ENCODE measurements at regions not wholly inside any gene's neighbourhood (a gene's known extent, or its start where the extent isn't known, plus 50 kb on each side); places are given as distances from the start of the nearest gene placed in this dataset.

DNA sequence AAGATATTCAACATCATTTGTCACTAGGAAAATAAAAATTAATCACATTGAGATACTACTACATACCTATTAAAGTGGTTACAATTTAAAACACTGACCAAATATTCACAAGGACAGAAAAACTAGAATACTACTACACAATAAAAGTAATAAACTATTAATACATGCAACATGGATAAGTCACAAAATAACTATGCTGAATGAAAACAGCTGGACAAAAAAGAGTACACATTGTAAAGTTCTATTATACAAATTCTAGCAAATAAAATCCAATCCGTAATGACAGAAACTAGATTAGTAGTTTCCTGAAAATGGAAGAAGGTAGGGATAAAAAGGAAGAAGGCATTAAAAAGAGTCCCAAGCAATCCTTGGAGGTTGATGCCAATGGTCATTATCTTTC, 348.7 kb upstream of the PTBP2 start:
- H3K4me2 ChIP-seq (ENCODE audit: insufficient read depth, low read length) = no peak overlapping the region
- H3K27ac ChIP-seq (ENCODE audit: low read depth, low read length) = no peak overlapping the region
- peaks cover 16% of the 10 kb centered on the region for H3K4me1 ChIP-seq (ENCODE audit: insufficient read depth, low read length)
- H3K79me2 ChIP-seq (ENCODE audit: insufficient read depth, low read length) = no peaks in the 10 kb centered on the region
- no peaks in the 10 kb centered on the region for H3K27me3 ChIP-seq (ENCODE audit: insufficient read depth, low read length)
- H2AFZ ChIP-seq (ENCODE audit: low read length) = no peak overlapping the region
- TF ChIP-seq, protein P1, sequence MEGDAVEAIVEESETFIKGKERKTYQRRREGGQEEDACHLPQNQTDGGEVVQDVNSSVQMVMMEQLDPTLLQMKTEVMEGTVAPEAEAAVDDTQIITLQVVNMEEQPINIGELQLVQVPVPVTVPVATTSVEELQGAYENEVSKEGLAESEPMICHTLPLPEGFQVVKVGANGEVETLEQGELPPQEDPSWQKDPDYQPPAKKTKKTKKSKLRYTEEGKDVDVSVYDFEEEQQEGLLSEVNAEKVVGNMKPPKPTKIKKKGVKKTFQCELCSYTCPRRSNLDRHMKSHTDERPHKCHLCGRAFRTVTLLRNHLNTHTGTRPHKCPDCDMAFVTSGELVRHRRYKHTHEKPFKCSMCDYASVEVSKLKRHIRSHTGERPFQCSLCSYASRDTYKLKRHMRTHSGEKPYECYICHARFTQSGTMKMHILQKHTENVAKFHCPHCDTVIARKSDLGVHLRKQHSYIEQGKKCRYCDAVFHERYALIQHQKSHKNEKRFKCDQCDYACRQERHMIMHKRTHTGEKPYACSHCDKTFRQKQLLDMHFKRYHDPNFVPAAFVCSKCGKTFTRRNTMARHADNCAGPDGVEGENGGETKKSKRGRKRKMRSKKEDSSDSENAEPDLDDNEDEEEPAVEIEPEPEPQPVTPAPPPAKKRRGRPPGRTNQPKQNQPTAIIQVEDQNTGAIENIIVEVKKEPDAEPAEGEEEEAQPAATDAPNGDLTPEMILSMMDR (IDR thresholded peaks at IDR 0.05; ENCODE audit: extremely low read depth, low read depth, low read length) = no peak
- H3K9me3 ChIP-seq (ENCODE audit: low read depth, low read length) = no peaks in the 10 kb centered on the region
- no peak for DNase-seq (ENCODE audit: insufficient read length, low spot score, missing footprints)
- H3K4me3 ChIP-seq (ENCODE audit: insufficient read depth, low read length) = no peak overlapping the region
- H3K36me3 ChIP-seq (ENCODE audit: insufficient read depth, low read length) = no peaks in the 10 kb centered on the region
- H4K20me1 ChIP-seq (ENCODE audit: insufficient read depth, low read length) = no peaks in the 10 kb centered on the region

DNA sequence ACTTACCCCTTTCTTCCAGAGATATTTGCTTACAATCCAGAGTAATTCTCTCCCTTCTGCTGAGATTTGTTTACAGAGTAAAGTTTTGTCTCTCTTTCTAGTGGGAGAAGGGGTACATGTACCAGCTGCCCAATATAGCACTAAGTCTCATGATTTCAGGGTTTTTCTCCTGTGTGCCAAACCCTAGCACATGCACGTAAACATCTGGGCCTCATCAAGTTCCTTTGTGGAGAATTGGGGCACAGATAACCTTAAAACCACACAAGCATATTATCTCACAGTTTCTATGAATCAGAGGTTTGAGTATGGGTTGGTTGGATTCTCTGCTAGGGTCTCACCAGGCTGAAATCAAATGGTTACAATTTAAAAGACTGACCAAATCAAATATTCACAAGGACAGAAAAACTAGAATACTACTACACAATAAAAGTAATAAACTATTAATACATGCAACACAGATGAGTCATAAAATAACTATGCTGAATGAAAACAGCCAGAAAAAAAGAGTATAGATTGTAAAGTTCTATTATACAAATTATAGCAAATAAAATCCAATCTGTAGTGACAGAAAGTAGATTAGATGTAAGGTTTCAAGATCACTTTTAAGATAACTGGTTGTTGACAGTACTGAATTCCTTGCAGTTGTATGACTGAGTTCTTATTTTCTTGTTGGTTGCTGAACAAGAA, 347.4 kb upstream of the PTBP2 start:
- TF ChIP-seq, protein P1 (IDR thresholded peaks at IDR 0.05; ENCODE audit: extremely low read depth, low read depth, low read length) = no peak
- no peaks in the 10 kb centered on the region for H4K20me1 ChIP-seq (ENCODE audit: insufficient read depth, low read length)
- no peak overlapping the region for H3K27ac ChIP-seq (ENCODE audit: low read depth, low read length)
- H3K36me3 ChIP-seq (ENCODE audit: insufficient read depth, low read length) = no peaks in the 10 kb centered on the region
- no peak for DNase-seq (ENCODE audit: insufficient read length, low spot score, missing footprints)
- H3K4me1 ChIP-seq (ENCODE audit: insufficient read depth, low read length) = peaks cover 16% of the 10 kb centered on the region
- no peaks in the 10 kb centered on the region for H3K79me2 ChIP-seq (ENCODE audit: insufficient read depth, low read length)
- H2AFZ ChIP-seq (ENCODE audit: low read length) = peak overlapping the region; percentile 44
- H3K4me3 ChIP-seq (ENCODE audit: insufficient read depth, low read length) = no peak overlapping the region
- no peaks in the 10 kb centered on the region for H3K27me3 ChIP-seq (ENCODE audit: insufficient read depth, low read length)
- H3K9me3 ChIP-seq (ENCODE audit: low read depth, low read length) = no peaks in the 10 kb centered on the region
- no peak overlapping the region for H3K4me2 ChIP-seq (ENCODE audit: insufficient read depth, low read length)

DNA sequence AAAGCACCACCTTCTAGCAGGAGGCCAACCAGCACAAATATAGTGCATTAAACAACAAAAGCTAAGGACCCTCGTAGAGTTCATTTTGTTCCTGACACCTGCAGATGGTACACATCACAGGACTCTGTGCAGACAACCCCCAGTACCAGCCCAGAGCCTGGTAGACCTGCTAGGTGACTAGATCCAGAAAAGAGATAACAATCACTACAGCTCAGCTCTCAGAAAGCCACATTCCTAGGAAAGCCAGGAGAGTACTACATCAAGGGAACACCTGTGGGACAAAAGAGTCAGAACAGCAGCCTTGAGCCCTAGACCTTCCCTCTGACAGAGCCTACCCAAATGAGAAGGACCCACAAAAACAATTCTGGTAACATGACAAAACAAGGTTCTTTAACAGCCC, 344.7 kb upstream of the PTBP2 start:
- no peaks in the 10 kb centered on the region for H4K20me1 ChIP-seq (ENCODE audit: insufficient read depth, low read length)
- no peak overlapping the region for H2AFZ ChIP-seq (ENCODE audit: low read length)
- DNase-seq (ENCODE audit: insufficient read length, low spot score, missing footprints) = no peak
- H3K36me3 ChIP-seq (ENCODE audit: insufficient read depth, low read length) = no peaks in the 10 kb centered on the region
- H3K27ac ChIP-seq (ENCODE audit: low read depth, low read length) = no peak overlapping the region
- no peak overlapping the region for H3K4me2 ChIP-seq (ENCODE audit: insufficient read depth, low read length)
- H3K27me3 ChIP-seq (ENCODE audit: insufficient read depth, low read length) = no peaks in the 10 kb centered on the region
- no peaks in the 10 kb centered on the region for H3K9me3 ChIP-seq (ENCODE audit: low read depth, low read length)
- no peaks in the 10 kb centered on the region for H3K79me2 ChIP-seq (ENCODE audit: insufficient read depth, low read length)
- H3K4me3 ChIP-seq (ENCODE audit: insufficient read depth, low read length) = no peak overlapping the region
- TF ChIP-seq, protein P1 (IDR thresholded peaks at IDR 0.05; ENCODE audit: extremely low read depth, low read depth, low read length) = no peak
- peaks cover 8% of the 10 kb centered on the region for H3K4me1 ChIP-seq (ENCODE audit: insufficient read depth, low read length)

DNA sequence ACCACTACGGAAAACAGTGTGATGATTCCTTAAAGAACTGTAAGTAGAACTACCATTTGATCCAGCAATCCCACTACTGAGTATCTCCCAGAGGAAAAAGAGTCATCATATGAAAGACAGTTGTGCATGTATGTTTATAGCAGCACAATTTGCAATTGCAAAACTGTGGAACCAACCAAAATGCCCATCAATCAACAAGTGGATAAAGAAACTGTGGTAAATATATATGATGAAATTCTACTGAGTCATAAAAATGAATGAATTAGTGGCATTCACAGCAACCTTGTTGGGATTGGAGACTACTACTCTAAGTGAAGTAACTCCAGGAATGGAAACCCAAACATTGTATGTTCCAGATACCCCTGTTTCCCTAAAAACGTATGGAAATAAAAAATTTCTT, 337.0 kb upstream of the PTBP2 start:
- no peaks in the 10 kb centered on the region for H3K9me3 ChIP-seq (ENCODE audit: low read depth, low read length)
- DNase-seq (ENCODE audit: insufficient read length, low spot score, missing footprints) = no peak
- H3K4me3 ChIP-seq (ENCODE audit: insufficient read depth, low read length) = no peak overlapping the region
- no peak overlapping the region for H3K27ac ChIP-seq (ENCODE audit: low read depth, low read length)
- H3K4me2 ChIP-seq (ENCODE audit: insufficient read depth, low read length) = no peak overlapping the region
- peaks cover 4% of the 10 kb centered on the region for H3K4me1 ChIP-seq (ENCODE audit: insufficient read depth, low read length)
- no peaks in the 10 kb centered on the region for H4K20me1 ChIP-seq (ENCODE audit: insufficient read depth, low read length)
- H2AFZ ChIP-seq (ENCODE audit: low read length) = no peak overlapping the region
- TF ChIP-seq, protein P1 (IDR thresholded peaks at IDR 0.05; ENCODE audit: extremely low read depth, low read depth, low read length) = no peak
- no peaks in the 10 kb centered on the region for H3K27me3 ChIP-seq (ENCODE audit: insufficient read depth, low read length)
- no peaks in the 10 kb centered on the region for H3K79me2 ChIP-seq (ENCODE audit: insufficient read depth, low read length)
- no peaks in the 10 kb centered on the region for H3K36me3 ChIP-seq (ENCODE audit: insufficient read depth, low read length)
